HL-60 (cell line): ENCODE measurements at regions not wholly inside any gene's neighbourhood (a gene's known extent, or its start where the extent isn't known, plus 50 kb on each side); places are given as distances from the start of the nearest gene placed in this dataset.

Experiments
- DNase-seq, 2 experiments: peaks; one replicate each; pipeline ENCODE4 v3.0.0-alpha.2; 2010 to 2020; ENCODE audit warnings: low read depth in 1 of 2, low spot score in 1 of 2
- H3K27ac ChIP-seq: fragments of 250-450 bp; sonication (Bioruptor Pico); replicated peaks from 2 replicates; pipeline ENCODE4 v1.5.1; 2020; ENCODE audit warnings: mild to moderate bottlenecking, moderate library complexity
- H3K27me3 ChIP-seq: fragments of 250-450 bp; sonication (Bioruptor Pico); 2 replicates; pipeline ENCODE4 v1.5.1; 2021; ENCODE audit warnings: mild to moderate bottlenecking, moderate library complexity; ENCODE audit not compliant: insufficient read depth, poor library complexity, severe bottlenecking
- H3K4me3 ChIP-seq: replicated peaks from 2 replicates; pipeline ENCODE4 v1.5.1; 2011; ENCODE audit warnings: mild to moderate bottlenecking, control low read depth, low read length; ENCODE audit not compliant: insufficient read depth
- CTCF ChIP-seq: IDR thresholded peaks from one replicate; pipeline ENCODE4 v1.5.1; 2011; ENCODE audit warnings: low read length, control low read depth, inconsistent platforms; ENCODE audit not compliant: insufficient read depth
- GABPA ChIP-seq: IDR thresholded peaks from 2 replicates; pipeline ENCODE4 v1.6.1; 2012; ENCODE audit warnings: low read depth
- POLR2AphosphoS5 ChIP-seq: IDR thresholded peaks from 2 replicates; pipeline ENCODE4 v1.6.1; 2012; ENCODE audit warnings: low read depth
- REST ChIP-seq: IDR thresholded peaks from 2 replicates; pipeline ENCODE4 v1.6.1; 2012; ENCODE audit warnings: low read depth; ENCODE audit not compliant: insufficient replicate concordance
- SPI1 ChIP-seq: IDR thresholded peaks from 2 replicates; pipeline ENCODE4 v1.6.1; 2012; ENCODE audit warnings: low read depth, mild to moderate bottlenecking, borderline replicate concordance

GRCh38 chr4:160142579-160142978 is 1039.7 kb downstream of the RAPGEF2 start:
- no peak for DNase-seq
- Histone ChIP-seq H3K4me3 (no peak overlapping the region), H3K27ac (no peak overlapping the region), H3K27me3 (no peaks in the 10 kb centered on the region)
- TF ChIP-seq GABPA (no peak), CTCF (no peak), REST (no peak), POLR2AphosphoS5 (no peak), SPI1 (no peak)

- no peak for DNase-seq
Observed at GRCh38 chr4:160143574-160143973, 1040.7 kb downstream of the RAPGEF2 start.

GRCh38 chr4:160159457-160159856 is 1056.6 kb downstream of the RAPGEF2 start:
- TF ChIP-seq CTCF (no peak), GABPA (no peak), SPI1 (no peak), POLR2AphosphoS5 (no peak), REST (no peak)
- H3K4me3 ChIP-seq, result no peak overlapping the region
- DNase-seq, result no peak
- no peak overlapping the region for H3K27ac ChIP-seq
- no peaks in the 10 kb centered on the region for H3K27me3 ChIP-seq

More at GRCh38 chr4:160143574-160143973, 1040.7 kb downstream of the RAPGEF2 start:
- H3K27ac ChIP-seq, result no peak overlapping the region
- H3K4me3 ChIP-seq, result no peak overlapping the region
- TF ChIP-seq POLR2AphosphoS5 (no peak), REST (no peak), SPI1 (no peak), GABPA (no peak), CTCF (no peak)
- H3K27me3 ChIP-seq, result no peaks in the 10 kb centered on the region
